Thymus (tissue), 11 donors: ENCODE measurements at regions not wholly inside any gene's neighbourhood (a gene's known extent, or its start where the extent isn't known, plus 50 kb on each side); places are given as distances from the start of the nearest gene placed in this dataset.

ENCODE experiments used
- DNase-seq, 9 donors: peaks; one replicate each; pipeline ENCODE4 v3.0.0-alpha.2; 2013; ENCODE audit warnings: low spot score in 9 of 9, low read depth in 6 of 9, missing footprints in 1 of 9
- H3K27ac ChIP-seq, 2 donors: one replicate each; pipeline ENCODE4 v1.5.1; 2013; ENCODE audit warnings: control low read depth in 1 of 2, low read depth in 1 of 2, low read length in 1 of 2, mild to moderate bottlenecking in 1 of 2, moderate library complexity in 1 of 2
- H3K27me3 ChIP-seq, 2 donors: one replicate each; pipeline ENCODE4 v1.5.1; 2013; ENCODE audit warnings: low read length in 1 of 2; ENCODE audit not compliant: control insufficient read depth in 2 of 2, insufficient read depth in 1 of 2
- H3K36me3 ChIP-seq, 2 donors: one replicate each; pipeline ENCODE4 v1.5.1; 2013; ENCODE audit warnings: low read length in 1 of 2, mild to moderate bottlenecking in 1 of 2, moderate library complexity in 1 of 2; ENCODE audit not compliant: control insufficient read depth in 2 of 2, insufficient read depth in 2 of 2
- H3K4me1 ChIP-seq, 2 donors: one replicate each; pipeline ENCODE4 v1.5.1; 2013; ENCODE audit warnings: low read length in 2 of 2; ENCODE audit not compliant: control insufficient read depth in 2 of 2, insufficient read depth in 2 of 2
- H3K4me3 ChIP-seq, 2 donors: one replicate each; pipeline ENCODE4 v1.5.1; 2013; ENCODE audit warnings: low read length in 2 of 2, control low read depth in 1 of 2, mild to moderate bottlenecking in 1 of 2
- H3K9me3 ChIP-seq, 2 donors: one replicate each; pipeline ENCODE4 v1.5.1; 2013; ENCODE audit warnings: low read length in 1 of 2, mild to moderate bottlenecking in 1 of 2; ENCODE audit not compliant: control insufficient read depth in 2 of 2, insufficient read depth in 1 of 2
- WGBS: extraction: QIAGEN DNeasy Blood & Tissue Kit; methylation state at CpG from one replicate; pipeline ENCODE4 v1.1.7; 2013; 5-methylcytosine and 5-hydroxymethylcytosine counted together
- donor health status: healthy.

DNA sequence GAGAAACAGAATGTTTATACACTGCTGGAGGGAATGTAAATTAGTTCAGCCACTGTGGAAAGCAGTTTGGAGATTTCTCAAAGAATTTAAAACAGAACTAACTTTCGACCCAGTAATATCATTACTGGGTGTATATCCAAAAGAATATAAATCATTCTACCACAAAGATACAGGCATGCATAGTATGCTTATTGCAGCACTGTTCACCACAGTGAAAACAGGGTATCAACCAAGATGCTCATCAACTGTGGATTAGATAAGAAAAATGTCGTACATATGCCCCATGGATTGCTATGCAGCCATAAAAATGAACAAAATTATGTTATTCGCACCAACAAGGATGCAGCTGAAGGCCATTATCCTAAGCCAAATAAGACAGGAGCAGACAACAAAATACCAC lies 343.1 kb upstream of the KCND2 start:
- H3K9me3 ChIP-seq: no peaks in the 10 kb centered on the region
- H3K36me3 ChIP-seq: no peaks in the 10 kb centered on the region
- H3K27ac ChIP-seq: no peak overlapping the region
- no peaks in the 10 kb centered on the region for H3K27me3 ChIP-seq
- no peak for DNase-seq
- H3K4me3 ChIP-seq: no peak overlapping the region
- no peaks in the 10 kb centered on the region for H3K4me1 ChIP-seq
- 88% methylated on average over 3 of the region's 3 CpGs for WGBS

- Histone ChIP-seq H3K27ac (no peak overlapping the region), H3K27me3 (no peaks in the 10 kb centered on the region), H3K4me1 (no peaks in the 10 kb centered on the region), H3K36me3 (no peaks in the 10 kb centered on the region), H3K4me3 (no peak overlapping the region), H3K9me3 (no peaks in the 10 kb centered on the region)
- no peak for DNase-seq
- WGBS: 98% methylated on average over 1 of the region's 1 CpG
Observed at GRCh38 chr7:119931230-119931824, 341.6 kb upstream of the KCND2 start.

- peak in 2 of 9 donors; percentile 1 to 2 for DNase-seq
- Histone ChIP-seq H3K27ac (no peak overlapping the region), H3K9me3 (no peaks in the 10 kb centered on the region), H3K27me3 (no peaks in the 10 kb centered on the region), H3K4me3 (no peak overlapping the region), H3K4me1 (no peaks in the 10 kb centered on the region), H3K36me3 (no peaks in the 10 kb centered on the region)
- WGBS: 42% methylated on average over 4 of the region's 4 CpGs
Observed at GRCh38 chr7:119935418-119936025, 337.5 kb upstream of the KCND2 start.

DNA sequence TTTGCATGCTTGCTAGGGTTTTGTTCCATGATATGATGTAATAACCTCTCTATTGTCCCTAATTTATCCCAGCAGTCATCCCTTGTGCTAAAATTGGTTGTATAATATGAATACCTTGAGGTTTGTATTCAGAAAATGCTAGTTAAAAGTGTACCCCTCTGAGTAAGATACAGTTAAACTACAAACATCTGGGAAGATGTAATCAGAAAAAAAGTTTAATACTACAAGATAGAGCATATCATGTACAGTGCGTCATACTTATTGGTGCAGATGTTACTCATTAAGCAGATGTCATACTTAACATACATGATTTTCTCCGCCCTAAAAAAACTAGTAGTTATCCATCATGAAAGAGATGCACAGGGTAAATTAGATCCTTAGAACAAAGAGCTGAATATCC lies 336.1 kb upstream of the KCND2 start:
- Histone ChIP-seq H3K36me3 (no peaks in the 10 kb centered on the region), H3K9me3 (no peaks in the 10 kb centered on the region), H3K27me3 (no peaks in the 10 kb centered on the region), H3K4me1 (no peaks in the 10 kb centered on the region), H3K27ac (no peak overlapping the region), H3K4me3 (no peak overlapping the region)
- no peak for DNase-seq
- WGBS: 93% methylated on average over 2 of the region's 2 CpGs

- H3K4me3 ChIP-seq: no peak overlapping the region
- H3K9me3 ChIP-seq: no peaks in the 10 kb centered on the region
- H3K36me3 ChIP-seq: no peaks in the 10 kb centered on the region
- 90% methylated on average over 3 of the region's 3 CpGs for WGBS
- H3K4me1 ChIP-seq: no peaks in the 10 kb centered on the region
- H3K27me3 ChIP-seq: no peaks in the 10 kb centered on the region
- H3K27ac ChIP-seq: no peak overlapping the region
- DNase-seq: no peak
Observed at GRCh38 chr7:119937745-119938144, 335.2 kb upstream of the KCND2 start.

- Histone ChIP-seq H3K9me3 (no peaks in the 10 kb centered on the region), H3K27ac (no peak overlapping the region), H3K4me3 (no peak overlapping the region), H3K36me3 (no peaks in the 10 kb centered on the region), H3K27me3 (no peaks in the 10 kb centered on the region), H3K4me1 (no peaks in the 10 kb centered on the region)
- WGBS: 56% methylated on average over 5 of the region's 5 CpGs
- DNase-seq: no peak
Observed at GRCh38 chr7:119943942-119944600, 328.9 kb upstream of the KCND2 start.

GRCh38 chr7:119944601-119944972 lies 328.4 kb upstream of the KCND2 start:
- no peaks in the 10 kb centered on the region for H3K27me3 ChIP-seq
- no peaks in the 10 kb centered on the region for H3K36me3 ChIP-seq
- H3K4me1 ChIP-seq: no peaks in the 10 kb centered on the region
- 71% methylated on average over 1 of the region's 1 CpG for WGBS
- no peak overlapping the region for H3K4me3 ChIP-seq
- H3K27ac ChIP-seq: no peak overlapping the region
- H3K9me3 ChIP-seq: no peaks in the 10 kb centered on the region
- no peak for DNase-seq

GRCh38 chr7:119945822-119946221 lies 327.2 kb upstream of the KCND2 start:
- 98% methylated on average over 1 of the region's 1 CpG for WGBS

GRCh38 chr7:119949053-119949452 lies 323.9 kb upstream of the KCND2 start:
- WGBS: 97% methylated on average over 5 of the region's 5 CpGs
- Histone ChIP-seq H3K27ac (no peak overlapping the region), H3K9me3 (no peaks in the 10 kb centered on the region), H3K4me1 (no peaks in the 10 kb centered on the region), H3K27me3 (no peaks in the 10 kb centered on the region), H3K4me3 (no peak overlapping the region), H3K36me3 (no peaks in the 10 kb centered on the region)
- no peak for DNase-seq

More at GRCh38 chr7:119945822-119946221, 327.2 kb upstream of the KCND2 start:
- Histone ChIP-seq H3K4me1 (no peaks in the 10 kb centered on the region), H3K4me3 (no peak overlapping the region), H3K27ac (no peak overlapping the region), H3K27me3 (no peaks in the 10 kb centered on the region), H3K9me3 (no peaks in the 10 kb centered on the region), H3K36me3 (no peaks in the 10 kb centered on the region)
- DNase-seq: no peak
